NCI-H2196 treated with DMSO at 0.1 percent for 48 hours (cell line): ENCODE measurements at regions not wholly inside any gene's neighbourhood (a gene's known extent, or its start where the extent isn't known, plus 50 kb on each side); places are given as distances from the start of the nearest gene placed in this dataset.
"Not testable (repeated sequence)": the region's sequence is repeated elsewhere in the genome, so short reads cannot be mapped to it uniquely, and the experiment has no call there.

Source experiments
- DNase-seq: peaks from one replicate; lab custom pipeline; 2025; ENCODE audit not compliant: unreplicated experiment; lab: John Stamatoyannopoulos, UW

DNA sequence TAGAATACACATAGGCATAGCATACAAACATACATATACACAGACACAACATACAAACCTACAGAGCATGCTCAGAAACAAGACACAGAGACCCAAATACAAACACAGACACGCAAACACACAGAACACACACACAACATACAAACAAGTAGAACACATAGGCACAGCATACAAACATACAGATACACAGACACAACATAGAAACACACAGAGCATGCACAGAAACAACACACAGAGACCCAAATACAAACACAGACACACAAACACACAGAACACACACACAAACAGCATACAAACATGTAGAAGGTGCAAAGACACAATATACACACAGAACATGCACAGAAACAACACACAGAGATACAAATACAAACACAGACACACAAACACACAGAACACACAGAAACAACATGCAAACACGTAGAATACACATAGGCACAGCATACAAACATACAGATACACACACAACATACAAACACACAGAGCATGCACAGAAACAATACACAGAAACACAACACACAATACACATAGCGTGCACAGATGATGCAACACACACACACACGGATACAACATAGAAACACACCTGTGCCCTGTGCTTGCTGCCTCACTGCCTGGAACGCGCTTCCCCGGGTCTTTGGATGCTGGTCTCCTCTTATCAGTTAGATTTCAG lies 469.0 kb upstream of the CDH4 start:
- DNase-seq = no peak

DNA sequence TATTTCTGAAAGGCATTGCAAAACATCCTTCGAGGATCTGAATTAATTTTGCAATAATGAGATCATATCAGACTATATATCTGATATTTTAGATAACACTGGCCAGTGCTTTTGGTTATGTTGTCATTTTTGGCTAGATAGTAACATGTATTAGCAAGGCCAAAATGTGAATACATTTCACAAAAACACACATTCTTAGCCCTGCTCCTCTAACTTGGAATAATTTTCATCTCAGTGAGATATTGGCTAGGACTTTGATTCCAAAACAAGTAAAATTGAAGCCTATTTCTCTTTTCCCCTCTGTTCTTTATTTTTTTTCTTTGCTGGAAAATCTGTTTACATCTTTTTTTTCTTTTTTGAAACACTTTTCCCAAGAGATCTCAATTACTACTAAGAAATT lies 466.8 kb upstream of the CDH4 start:
- DNase-seq = no peak

DNA sequence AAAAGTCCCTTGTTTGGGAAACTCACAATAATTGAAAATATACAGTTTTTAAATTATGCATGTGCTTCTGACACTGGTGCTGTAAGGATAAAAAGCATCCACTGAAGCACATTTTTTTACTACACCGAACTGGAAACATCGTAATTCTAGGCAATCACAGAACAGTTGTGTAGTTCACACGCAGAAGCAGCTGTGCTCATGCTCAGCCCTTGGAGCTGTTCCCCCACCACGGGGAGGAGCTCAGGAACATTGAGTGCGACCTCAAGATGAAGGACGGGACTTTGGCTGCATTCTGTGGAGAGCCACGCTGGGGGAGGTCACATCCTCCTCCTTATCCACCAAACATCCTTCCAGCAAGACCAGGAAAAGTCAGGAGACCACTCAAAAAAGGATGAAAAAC lies 466.3 kb upstream of the CDH4 start:
- no peak for DNase-seq

DNA sequence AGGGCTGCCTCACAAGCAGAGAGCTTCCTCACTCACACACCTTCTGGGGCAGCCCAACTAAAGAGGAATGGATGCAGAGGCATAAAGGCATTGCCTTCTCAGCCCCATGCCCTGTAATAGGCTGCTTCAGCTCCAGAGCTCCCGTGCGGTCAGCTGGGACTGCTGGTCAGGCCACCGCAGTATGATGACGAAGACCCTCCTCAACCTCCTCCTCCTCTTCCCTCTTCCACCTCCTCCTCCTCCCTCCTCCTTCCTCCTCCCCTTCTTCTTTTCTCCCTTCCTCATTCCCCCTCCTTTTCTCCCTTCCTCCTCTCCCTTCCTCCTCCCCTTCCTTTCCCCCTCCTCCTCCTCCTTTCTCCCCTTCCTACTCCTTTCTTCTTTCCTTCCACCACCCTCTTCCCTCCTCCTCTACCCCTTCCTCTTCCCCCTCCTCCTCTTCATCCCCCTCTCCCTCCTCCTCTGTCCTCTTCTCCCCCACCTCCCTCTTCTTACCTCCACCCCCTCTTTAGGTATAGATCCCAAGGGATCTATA lies 465.3 kb upstream of the CDH4 start:
- DNase-seq = no peak

DNA sequence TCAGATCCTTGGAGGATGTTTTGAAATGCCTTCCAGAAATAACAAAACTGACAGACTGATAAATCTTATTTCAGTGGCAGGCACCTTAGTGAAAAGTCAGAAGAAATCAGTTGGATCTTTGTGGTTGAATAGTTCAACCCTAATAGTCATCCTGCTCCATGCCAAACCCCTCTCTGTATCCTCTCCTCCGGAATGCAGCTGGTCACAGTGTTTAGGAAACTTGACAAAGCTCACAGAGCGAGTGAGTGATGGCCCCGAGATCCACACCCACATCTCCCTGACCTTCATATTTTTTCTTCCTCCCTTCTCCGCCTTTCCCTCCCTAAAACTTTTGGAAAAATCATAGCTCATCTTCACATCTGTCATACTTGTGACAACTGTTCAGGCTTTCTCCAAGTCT lies 464.8 kb upstream of the CDH4 start:
- no peak for DNase-seq

DNA sequence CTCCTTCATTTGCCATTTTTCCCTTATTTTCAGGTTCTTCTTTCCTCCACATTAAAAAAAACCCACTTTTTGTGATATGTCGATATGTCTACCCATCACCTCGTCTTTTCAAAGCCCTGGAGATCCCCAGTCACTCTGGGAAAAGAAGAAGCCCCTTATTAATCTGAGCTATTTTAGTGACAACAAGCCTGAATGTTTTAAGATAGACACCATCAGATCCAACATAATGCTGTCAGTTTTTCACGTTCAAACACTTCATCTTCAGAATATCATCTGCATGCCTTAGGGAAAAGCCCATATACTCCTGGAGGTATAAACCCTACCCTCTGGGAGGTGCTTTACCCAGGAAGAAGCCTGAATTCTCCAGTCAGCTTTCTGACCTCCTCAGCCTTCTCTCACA lies 464.0 kb upstream of the CDH4 start:
- DNase-seq = no peak

DNA sequence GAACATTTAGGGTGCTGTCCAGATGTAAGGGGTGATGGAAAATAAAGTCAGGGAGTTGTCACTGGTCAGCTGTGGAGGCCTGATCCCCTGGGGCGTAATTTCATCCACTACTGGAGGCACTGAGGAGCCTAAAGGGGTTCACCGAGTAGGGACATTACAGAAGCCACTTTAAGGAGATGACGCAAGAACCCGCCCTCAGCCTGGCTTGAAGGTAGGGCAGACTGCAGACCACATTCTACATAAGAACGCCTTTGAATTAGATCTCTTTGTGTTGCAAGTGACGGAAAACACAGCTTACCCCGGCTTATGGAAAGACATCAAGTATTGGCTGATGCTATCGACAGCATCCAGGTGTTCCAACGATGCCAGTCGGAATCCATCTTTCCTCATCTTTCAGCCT lies 462.7 kb upstream of the CDH4 start:
- no peak for DNase-seq

DNA sequence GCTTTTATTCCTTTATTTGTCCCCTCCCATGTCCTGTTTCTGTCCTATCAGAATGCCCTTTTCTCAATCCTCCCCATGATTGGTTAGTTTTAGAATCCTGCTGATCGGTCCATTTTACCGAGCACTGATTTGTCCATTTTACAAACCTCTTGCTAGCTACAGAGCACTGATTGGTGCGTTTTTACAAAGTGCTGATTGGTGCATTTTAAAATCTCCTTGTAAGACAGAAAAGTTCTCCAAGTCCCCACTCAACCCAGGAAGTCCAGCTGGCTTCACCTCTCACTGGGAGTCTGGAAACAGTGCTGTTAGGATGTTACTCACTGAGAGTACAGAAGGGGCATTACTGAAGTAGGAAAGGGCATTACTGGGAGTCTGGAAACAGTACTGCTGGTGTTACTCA lies 461.7 kb upstream of the CDH4 start:
- not testable (repeated sequence) for DNase-seq

DNA sequence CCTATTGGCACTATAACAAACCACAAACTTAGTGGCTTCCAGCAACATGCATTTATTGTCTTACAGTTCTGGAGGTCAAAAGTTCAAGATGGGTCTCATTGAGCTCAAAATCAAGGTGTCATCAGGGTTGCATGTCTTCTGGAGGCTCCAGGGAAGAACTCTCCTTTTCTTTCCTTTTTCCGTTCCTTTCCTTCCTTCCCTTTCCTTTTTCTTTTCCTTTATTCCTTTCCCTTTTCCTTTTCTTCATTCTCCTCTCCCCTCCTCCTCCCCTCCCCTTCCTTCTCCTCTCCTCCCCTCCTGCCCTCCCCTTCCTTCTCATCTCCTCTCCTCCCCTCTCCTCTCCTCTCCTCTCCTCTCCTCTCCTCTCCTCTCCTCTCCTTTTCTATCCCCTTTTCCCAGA lies 460.2 kb upstream of the CDH4 start:
- no peak for DNase-seq

DNA sequence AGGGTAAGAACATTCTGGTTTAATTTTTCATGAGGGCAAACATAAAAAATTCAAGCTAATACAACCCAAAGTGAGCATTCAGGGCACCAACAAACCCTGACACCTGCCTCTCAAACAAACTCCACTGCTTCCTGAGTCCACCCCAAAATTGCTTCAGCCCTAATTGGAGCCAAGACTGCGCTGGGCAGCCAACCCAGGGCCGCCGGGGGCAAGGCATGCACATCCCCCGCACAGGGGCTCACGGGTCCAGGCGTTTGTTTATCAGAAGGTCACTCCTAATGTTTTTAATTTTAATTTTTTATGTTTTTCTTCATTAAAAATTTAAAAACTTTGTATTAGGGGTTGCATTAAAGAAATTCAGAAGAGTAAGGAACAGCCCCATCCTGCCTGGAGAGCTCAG lies 459.1 kb upstream of the CDH4 start:
- DNase-seq = no peak

DNA sequence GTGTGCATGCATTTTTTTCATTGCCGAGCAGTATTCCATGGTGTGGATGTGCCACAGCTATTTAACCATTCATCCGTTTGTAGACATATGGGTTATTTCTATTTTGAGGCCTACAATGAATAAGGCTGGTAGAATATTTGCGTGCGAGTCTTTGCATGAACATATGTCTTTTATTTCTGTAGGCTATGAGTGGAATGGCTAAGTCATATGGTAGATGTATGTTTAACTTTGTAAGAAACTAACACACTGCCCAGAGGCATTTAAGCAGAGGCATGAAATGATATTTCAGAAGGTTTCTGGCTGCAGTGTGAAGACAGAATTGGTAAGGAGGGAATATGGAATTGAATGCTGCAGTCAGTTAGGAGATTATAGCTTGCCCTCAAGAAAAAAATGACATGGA lies 457.4 kb upstream of the CDH4 start:
- DNase-seq = no peak

DNA sequence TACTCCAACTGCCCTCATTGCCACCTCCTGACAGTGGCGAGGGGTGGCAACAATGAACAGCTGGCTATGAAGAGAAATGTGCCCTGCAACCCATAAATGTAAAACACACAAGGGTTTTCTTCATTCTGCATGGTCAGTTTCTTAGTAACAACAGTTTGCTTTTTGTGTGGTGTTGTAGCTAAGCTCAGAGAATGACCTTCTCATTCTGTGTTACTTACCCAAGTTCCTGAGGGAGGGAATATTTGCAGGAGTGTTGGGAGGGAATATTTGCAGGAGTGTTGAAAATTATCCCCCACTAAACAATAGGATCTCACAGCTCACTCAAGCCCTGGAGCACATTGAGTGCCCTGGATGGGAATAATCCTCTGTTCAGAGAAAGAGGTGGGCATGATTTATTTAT lies 456.4 kb upstream of the CDH4 start:
- no peak for DNase-seq

DNA sequence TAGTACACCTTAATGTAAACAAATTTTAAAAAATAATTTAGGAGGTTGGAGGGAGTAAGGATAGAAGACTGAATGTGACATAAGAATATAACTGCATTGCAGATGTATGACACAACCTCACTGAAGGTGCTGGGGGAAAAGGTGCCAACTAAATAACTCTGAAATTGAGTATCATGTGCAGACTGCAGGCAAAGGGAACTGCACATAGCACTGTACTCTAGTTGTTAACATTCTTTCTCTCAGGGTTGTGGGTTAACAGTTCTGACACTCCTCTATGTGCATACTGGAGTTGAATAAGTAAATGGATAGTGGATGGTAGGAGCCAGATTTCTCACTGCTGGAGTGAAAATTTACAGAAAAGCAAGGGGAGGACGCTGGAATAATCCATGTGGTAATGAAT lies 451.9 kb upstream of the CDH4 start:
- no peak for DNase-seq

DNA sequence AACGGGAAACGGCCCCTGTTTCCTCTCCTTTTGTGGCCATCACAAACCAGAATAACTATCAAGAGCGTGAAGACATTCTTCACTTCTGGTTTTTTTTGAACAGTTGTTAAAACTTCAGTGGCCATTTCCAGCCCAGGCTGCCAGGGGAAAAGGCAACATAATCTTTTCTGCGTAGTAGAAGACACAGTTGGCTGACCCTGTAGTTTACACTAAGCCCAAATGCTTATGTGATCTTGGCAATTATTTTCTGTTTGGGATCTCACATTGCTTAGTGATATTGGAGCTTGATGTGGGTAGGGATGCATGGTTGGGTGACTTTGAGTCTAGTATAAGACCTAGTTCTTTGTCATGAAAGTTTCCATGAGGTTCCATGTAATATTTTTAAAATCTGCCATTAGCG lies 449.4 kb upstream of the CDH4 start:
- no peak for DNase-seq

DNA sequence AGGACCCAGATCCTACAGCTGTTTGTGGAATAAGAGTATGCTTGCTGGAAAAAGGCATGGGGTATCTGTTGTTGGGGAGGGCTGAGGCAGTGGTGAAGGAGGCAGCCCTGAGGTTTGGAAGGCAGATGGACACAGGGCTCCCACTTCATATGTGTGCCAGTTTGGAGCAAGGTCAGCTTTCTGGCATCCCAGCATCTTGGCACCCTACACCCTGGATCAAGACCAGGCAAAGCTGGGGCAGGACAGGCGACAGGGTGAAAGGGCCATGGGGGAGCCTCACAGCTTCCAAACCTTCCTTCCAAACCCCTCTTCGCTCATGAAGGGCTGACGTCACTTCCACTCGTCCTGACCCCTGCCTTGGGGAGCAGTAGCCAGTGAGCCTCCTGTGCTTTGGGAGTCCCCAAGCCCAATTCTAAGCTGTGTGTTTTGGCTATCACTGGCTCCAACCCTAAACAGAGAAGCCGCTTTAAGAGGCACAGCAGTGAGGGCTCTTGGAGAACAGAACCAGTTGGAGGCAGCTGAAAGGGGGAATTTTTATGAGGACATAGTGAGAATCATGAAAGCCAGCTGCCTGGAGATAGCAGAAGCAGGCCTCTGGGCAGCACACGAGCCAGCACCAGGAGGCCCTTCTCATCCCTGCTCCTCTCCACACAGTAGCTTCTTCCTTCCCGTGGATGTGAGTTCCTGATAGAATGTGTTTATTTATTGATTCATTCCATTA lies 448.6 kb upstream of the CDH4 start:
- no peak for DNase-seq

DNA sequence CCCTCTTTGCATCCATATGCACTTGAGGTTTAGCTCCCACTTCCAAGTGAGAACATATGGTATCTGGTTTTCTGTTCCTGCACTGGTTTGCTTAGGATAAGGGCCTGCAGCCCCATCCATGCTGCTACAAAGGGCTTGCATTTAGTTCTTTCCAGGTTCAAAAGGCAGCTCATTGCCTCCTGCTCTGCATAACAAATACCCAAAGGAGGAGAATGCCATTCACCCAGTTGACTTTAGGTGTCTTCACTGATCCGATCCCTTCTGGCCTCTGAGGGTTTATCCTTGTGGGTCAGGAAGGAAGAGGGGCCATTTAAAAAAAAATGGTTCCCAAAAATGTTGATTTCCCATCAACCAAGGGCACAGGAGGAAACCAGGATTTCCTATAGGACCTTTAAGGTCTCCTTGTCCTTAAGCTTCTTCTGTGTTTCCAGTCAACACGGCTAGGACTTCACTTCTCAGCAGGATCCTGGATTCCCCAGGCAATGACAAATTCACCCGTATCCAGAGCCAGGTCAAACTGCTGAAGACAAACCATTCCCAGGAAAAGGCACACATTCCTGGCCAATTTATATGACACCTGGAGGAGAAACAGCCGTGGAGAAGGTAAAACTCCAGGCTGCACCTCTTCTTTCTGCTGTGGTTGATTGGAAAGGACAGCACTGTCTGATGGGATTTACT lies 447.7 kb upstream of the CDH4 start:
- DNase-seq = no peak

DNA sequence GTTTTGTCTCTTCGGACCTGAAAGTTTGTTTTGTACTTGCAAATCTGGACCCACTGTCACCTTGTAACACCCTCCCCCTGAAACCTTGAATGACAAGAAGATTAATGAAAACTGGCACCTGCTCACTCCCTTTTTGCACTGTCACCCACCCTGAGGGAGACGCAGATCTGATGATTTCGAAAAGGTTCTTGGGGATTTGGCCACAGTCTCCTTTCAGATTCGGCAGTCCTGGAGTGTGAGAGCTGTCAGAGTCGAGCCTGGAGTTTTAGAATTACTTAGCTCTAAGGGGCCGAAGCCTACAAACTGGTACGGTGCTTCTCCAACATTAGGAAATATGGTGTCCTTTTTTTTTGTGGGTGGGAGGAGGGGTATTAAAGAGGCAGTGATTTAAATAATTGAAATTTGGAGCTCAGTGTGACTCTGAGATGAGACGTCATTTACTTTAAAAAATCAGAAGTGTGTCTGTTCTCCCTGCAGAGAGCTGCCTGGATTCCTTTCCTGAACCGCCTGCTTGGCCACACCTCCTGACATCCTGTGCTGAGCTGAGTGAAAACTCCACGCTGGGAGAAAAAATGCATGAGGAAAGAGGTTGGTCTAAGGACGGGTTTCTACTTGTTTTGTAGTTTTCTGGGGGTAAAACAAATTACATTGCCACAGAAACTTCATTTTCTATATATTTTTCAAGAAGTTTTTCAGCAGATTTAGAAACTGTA lies 447.0 kb upstream of the CDH4 start:
- no peak for DNase-seq

DNA sequence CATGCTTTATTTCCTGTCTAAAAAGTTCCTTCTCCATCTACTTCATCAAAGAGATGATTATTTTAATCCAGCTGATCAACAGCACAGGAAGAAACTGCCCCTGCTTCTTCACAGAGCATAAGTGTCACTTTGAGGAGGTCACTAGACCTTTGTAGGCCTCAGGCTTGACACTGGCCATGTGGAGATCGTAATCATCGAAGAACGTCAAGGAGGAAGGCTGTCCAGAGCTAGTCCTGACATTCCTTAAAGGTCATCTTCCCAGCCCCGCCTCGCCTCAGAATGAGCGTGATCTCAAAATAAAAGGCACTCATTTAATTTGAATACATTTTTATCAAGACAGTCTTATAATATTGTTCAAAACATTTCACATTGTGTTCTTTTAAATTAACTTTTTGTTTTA lies 445.7 kb upstream of the CDH4 start:
- DNase-seq = no peak

DNA sequence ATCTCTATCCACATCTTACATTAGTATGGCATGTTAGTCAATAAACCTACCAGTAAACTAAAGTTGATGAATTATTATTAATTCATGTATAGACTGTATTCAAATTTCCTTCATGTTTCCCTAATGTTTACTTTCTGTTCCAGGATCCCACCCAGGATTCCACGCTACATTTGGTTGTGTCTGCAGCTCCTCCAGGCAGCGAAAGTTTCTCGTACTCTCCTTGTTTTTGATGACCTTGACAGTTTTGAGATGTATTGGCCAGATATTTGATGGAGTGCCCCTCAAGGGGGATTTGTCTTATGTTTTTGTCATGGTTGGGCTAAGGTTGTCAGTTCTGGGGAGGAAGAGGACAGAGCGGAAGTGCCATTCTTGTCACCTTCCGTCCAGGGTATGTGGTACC lies 445.2 kb upstream of the CDH4 start:
- DNase-seq = no peak

DNA sequence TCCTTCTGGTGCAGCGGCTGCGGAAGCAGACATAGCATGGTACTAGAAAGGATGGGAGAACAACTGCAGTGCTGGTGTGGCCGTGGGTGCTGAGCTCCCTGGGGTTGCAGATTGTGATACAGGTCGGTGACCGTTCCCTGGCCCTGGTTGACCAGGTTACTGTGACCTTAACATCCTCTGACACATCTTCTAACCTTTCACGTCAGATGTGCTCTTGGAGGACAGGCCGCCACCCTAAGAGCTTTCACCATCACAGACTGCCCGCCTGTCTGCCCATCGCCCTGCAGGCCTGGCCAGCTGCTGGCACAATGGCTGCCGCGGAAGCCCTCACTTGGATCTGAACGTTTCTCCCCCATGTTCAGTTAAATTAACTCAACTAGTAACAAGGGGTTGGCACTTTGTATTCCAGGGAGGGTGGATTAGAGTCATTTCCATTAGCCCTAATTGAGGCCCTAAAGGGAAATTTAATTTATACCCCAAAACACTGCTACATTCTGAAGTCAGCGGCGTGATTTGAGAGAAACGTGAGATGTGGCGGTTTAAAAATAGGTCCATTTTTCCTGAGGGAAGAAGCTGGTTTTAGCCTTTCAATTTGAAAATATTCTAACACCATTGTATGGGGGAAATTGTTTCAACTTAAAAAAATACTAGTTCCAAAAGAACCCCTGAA lies 443.9 kb upstream of the CDH4 start:
- no peak for DNase-seq

DNA sequence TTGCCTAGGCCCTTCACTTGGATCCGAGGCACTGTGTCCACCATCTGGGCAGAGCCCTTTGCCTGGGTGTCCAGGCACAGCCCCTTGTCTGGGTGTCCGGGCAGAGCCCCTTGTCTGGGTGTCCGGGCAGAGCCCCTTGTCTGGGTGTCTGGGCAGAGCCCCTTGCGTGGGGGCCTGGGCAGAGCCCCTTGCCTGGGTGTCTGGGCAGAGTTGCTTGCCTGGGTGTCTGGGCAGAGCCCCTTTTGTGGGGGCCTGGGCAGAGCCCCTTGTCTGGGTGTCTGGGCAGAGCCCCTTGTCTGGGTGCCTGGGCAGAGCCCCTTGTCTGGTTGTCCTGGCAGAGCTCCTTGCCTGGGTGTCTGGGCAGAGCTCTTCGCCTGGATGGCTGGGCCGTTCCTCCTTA lies 443.4 kb upstream of the CDH4 start:
- no peak for DNase-seq
